Liver (tissue), 8 donors: ENCODE measurements at regions not wholly inside any gene's neighbourhood (a gene's known extent, or its start where the extent isn't known, plus 50 kb on each side); places are given as distances from the start of the nearest gene placed in this dataset.

Source experiments
- DNase-seq: peaks from one replicate; pipeline ENCODE4 v3.0.0-alpha.2; 2017; ENCODE audit warnings: low spot score
- H3K27ac ChIP-seq, 2 donors: one replicate each; pipeline ENCODE4 v1.7.0; 2013; ENCODE audit warnings: inconsistent platforms in 2 of 2, low read length in 2 of 2, control low read depth in 1 of 2, low read depth in 1 of 2, mild to moderate bottlenecking in 1 of 2
- H3K27me3 ChIP-seq, 4 donors: one replicate each; pipeline versions ENCODE4 v1.6.1 to v1.7.0; 2013; ENCODE audit warnings: low read length in 3 of 4, inconsistent platforms in 1 of 4, mild to moderate bottlenecking in 1 of 4, moderate library complexity in 1 of 4; ENCODE audit not compliant: control insufficient read depth in 4 of 4, insufficient read depth in 4 of 4
- H3K36me3 ChIP-seq, 4 donors: one replicate each; pipeline versions ENCODE4 v1.6.1 to v1.7.0; 2013; ENCODE audit warnings: low read length in 3 of 4, mild to moderate bottlenecking in 3 of 4, low read depth in 1 of 4, moderate library complexity in 1 of 4; ENCODE audit not compliant: control insufficient read depth in 4 of 4, insufficient read depth in 3 of 4
- H3K4me1 ChIP-seq, 4 donors: one replicate each; pipeline versions ENCODE4 v1.6.1 to v1.7.0; 2013; ENCODE audit warnings: low read length in 3 of 4, mild to moderate bottlenecking in 3 of 4, moderate library complexity in 1 of 4; ENCODE audit not compliant: control insufficient read depth in 4 of 4, insufficient read depth in 4 of 4
- H3K4me3 ChIP-seq, 3 donors: one replicate each; pipeline versions ENCODE4 v1.6.1 to v1.7.0; 2013; ENCODE audit warnings: low read length in 3 of 3, control low read depth in 1 of 3, low read depth in 1 of 3, mild to moderate bottlenecking in 1 of 3
- H3K9ac ChIP-seq, 2 donors: one replicate each; pipeline ENCODE4 v1.7.0; 2013; ENCODE audit warnings: low read length in 2 of 2, mild to moderate bottlenecking in 2 of 2, moderate library complexity in 2 of 2, control low read depth in 1 of 2, low read depth in 1 of 2
- H3K9me3 ChIP-seq, 4 donors: one replicate each; pipeline versions ENCODE4 v1.6.1 to v1.7.0; 2013; ENCODE audit warnings: low read length in 3 of 4; ENCODE audit not compliant: control insufficient read depth in 4 of 4
- EGR1 ChIP-seq, 2 donors: IDR thresholded peaks; 2 replicates each; pipeline ENCODE4 v1.6.1; 2016 to 2018; ENCODE audit warnings: antibody characterized with exemption in 2 of 2, low read depth in 2 of 2
- FOXA1 ChIP-seq: IDR thresholded peaks from 2 replicates; pipeline ENCODE4 v1.6.1; 2016; ENCODE audit warnings: antibody characterized with exemption
- FOXA2 ChIP-seq: IDR thresholded peaks from 2 replicates; pipeline ENCODE4 v1.6.1; 2016; ENCODE audit warnings: antibody characterized with exemption
- GABPA ChIP-seq, 2 donors: IDR thresholded peaks in 1 of 2; conservative IDR thresholded peaks in 1 of 2; 2 replicates each; pipeline ENCODE4 v1.6.1; 2016; ENCODE audit warnings: antibody characterized with exemption in 2 of 2, mild to moderate bottlenecking in 1 of 2, moderate library complexity in 1 of 2
- JUND ChIP-seq, 2 donors: IDR thresholded peaks; 2 replicates each; pipeline ENCODE4 v1.6.1; 2016; ENCODE audit warnings: antibody characterized with exemption in 2 of 2
- NR2F2 ChIP-seq: IDR thresholded peaks from 2 replicates; pipeline ENCODE4 v1.6.1; 2016; ENCODE audit warnings: antibody characterized with exemption
- RXRA ChIP-seq, 2 donors: IDR thresholded peaks; 2 replicates each; pipeline ENCODE4 v1.6.1; 2017 to 2018; ENCODE audit warnings: antibody characterized with exemption in 2 of 2, mild to moderate bottlenecking in 1 of 2
- SP1 ChIP-seq: IDR thresholded peaks from 2 replicates; pipeline ENCODE4 v1.6.1; 2018; ENCODE audit warnings: antibody characterized with exemption, mild to moderate bottlenecking
- TAF1 ChIP-seq: conservative IDR thresholded peaks from 2 replicates; pipeline ENCODE4 v1.6.1; 2016; ENCODE audit warnings: antibody characterized with exemption, mild to moderate bottlenecking
- YY1 ChIP-seq: IDR thresholded peaks from 2 replicates; pipeline ENCODE4 v1.6.1; 2016; ENCODE audit warnings: antibody characterized with exemption, mild to moderate bottlenecking
- ZBTB33 ChIP-seq: IDR thresholded peaks from 2 replicates; pipeline ENCODE4 v1.6.1; 2016; ENCODE audit warnings: antibody characterized with exemption
- WGBS: extraction: QIAGEN DNeasy Blood & Tissue Kit; methylation state at CpG from one replicate; pipeline ENCODE4 v1.1.7; 2013; 5-methylcytosine and 5-hydroxymethylcytosine counted together
- TF ChIP-seq, protein P1 (sequence below): fragments of 150-350 bp; IDR thresholded peaks from 2 replicates; pipeline ENCODE4 v1.5.1; 2017; ENCODE audit warnings: improper control_type of control experiment, low read depth, low read length; ENCODE audit not compliant: missing input control
- TF ChIP-seq, protein P2 (sequence below): IDR thresholded peaks from 2 replicates; pipeline ENCODE4 v1.6.1; 2016; ENCODE audit warnings: antibody characterized with exemption
- TF ChIP-seq, protein P3 (sequence below): IDR thresholded peaks from 2 replicates; pipeline ENCODE4 v1.6.1; 2016; ENCODE audit warnings: antibody characterized with exemption
- TF ChIP-seq, protein P4 (sequence below): IDR thresholded peaks from 2 replicates; pipeline ENCODE4 v1.6.1; 2016; ENCODE audit warnings: antibody characterized with exemption, mild to moderate bottlenecking
- donor health status: healthy.
- donor health status: healthy.
- donor health status: healthy.
- donor health status: healthy.
- donor health status: healthy.

- TF ChIP-seq, protein P1, sequence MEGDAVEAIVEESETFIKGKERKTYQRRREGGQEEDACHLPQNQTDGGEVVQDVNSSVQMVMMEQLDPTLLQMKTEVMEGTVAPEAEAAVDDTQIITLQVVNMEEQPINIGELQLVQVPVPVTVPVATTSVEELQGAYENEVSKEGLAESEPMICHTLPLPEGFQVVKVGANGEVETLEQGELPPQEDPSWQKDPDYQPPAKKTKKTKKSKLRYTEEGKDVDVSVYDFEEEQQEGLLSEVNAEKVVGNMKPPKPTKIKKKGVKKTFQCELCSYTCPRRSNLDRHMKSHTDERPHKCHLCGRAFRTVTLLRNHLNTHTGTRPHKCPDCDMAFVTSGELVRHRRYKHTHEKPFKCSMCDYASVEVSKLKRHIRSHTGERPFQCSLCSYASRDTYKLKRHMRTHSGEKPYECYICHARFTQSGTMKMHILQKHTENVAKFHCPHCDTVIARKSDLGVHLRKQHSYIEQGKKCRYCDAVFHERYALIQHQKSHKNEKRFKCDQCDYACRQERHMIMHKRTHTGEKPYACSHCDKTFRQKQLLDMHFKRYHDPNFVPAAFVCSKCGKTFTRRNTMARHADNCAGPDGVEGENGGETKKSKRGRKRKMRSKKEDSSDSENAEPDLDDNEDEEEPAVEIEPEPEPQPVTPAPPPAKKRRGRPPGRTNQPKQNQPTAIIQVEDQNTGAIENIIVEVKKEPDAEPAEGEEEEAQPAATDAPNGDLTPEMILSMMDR, result no peak
Observed at GRCh38 chr6:14472986-14473337, 355.4 kb downstream of the CD83 start (continued).

DNA sequence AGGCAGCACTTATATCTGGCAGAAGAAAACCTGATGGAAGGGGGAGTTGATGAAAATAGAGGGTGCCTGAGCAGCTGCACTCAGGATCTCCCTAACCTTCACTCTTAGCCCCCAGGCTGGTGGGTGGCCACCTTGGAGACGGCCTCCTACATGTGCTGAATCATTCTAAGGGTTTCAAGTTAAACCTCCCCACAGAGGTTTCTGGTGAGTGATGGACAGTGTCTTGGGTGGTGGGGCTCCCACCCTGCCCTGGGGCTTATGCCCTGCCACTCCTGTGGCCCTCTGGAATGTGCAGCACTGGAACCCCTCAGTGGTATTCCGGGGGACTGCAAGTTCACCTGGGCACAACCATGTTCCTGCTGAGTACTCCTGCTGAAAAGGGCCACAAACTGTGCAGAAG lies 357.2 kb downstream of the CD83 start:
- no peak overlapping the region for H3K9ac ChIP-seq
- no peaks in the 10 kb centered on the region for H3K36me3 ChIP-seq
- WGBS, result 95% methylated on average over 2 of the region's 2 CpGs
- peaks cover 0 to 14% (median 8%) of the 10 kb centered on the region in 4 donors for H3K4me1 ChIP-seq
- H3K4me3 ChIP-seq, result no peak overlapping the region
- H3K9me3 ChIP-seq, result no peaks in the 10 kb centered on the region
- H3K27ac ChIP-seq, result no peak overlapping the region
- no peak for DNase-seq
- no peaks in the 10 kb centered on the region for H3K27me3 ChIP-seq
- TF ChIP-seq FOXA2 (no peak), TAF1 (no peak), JUND (IDR thresholded peaks at IDR 0.05) (no peak), RXRA (IDR thresholded peaks at IDR 0.05) (no peak), ZBTB33 (no peak), YY1 (no peak), FOXA1 (no peak), NR2F2 (no peak), SP1 (no peak), GABPA (IDR thresholded peaks at IDR 0.05 in 1 of 2, conservative IDR thresholded peaks at IDR 0.05 in 1 of 2) (no peak), EGR1 (IDR thresholded peaks at IDR 0.05; ENCODE audit: low read depth in 2 of 2) (no peak)
- TF ChIP-seq, protein P2, sequence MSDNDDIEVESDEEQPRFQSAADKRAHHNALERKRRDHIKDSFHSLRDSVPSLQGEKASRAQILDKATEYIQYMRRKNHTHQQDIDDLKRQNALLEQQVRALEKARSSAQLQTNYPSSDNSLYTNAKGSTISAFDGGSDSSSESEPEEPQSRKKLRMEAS, result no peak
- TF ChIP-seq, protein P3, sequence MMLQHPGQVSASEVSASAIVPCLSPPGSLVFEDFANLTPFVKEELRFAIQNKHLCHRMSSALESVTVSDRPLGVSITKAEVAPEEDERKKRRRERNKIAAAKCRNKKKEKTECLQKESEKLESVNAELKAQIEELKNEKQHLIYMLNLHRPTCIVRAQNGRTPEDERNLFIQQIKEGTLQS, result no peak
- TF ChIP-seq, protein P4, sequence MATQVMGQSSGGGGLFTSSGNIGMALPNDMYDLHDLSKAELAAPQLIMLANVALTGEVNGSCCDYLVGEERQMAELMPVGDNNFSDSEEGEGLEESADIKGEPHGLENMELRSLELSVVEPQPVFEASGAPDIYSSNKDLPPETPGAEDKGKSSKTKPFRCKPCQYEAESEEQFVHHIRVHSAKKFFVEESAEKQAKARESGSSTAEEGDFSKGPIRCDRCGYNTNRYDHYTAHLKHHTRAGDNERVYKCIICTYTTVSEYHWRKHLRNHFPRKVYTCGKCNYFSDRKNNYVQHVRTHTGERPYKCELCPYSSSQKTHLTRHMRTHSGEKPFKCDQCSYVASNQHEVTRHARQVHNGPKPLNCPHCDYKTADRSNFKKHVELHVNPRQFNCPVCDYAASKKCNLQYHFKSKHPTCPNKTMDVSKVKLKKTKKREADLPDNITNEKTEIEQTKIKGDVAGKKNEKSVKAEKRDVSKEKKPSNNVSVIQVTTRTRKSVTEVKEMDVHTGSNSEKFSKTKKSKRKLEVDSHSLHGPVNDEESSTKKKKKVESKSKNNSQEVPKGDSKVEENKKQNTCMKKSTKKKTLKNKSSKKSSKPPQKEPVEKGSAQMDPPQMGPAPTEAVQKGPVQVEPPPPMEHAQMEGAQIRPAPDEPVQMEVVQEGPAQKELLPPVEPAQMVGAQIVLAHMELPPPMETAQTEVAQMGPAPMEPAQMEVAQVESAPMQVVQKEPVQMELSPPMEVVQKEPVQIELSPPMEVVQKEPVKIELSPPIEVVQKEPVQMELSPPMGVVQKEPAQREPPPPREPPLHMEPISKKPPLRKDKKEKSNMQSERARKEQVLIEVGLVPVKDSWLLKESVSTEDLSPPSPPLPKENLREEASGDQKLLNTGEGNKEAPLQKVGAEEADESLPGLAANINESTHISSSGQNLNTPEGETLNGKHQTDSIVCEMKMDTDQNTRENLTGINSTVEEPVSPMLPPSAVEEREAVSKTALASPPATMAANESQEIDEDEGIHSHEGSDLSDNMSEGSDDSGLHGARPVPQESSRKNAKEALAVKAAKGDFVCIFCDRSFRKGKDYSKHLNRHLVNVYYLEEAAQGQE, result no peak
